OCI-LY1 (cell line): ENCODE measurements at regions not wholly inside any gene's neighbourhood (a gene's known extent, or its start where the extent isn't known, plus 50 kb on each side); places are given as distances from the start of the nearest gene placed in this dataset.

ENCODE experiments used
- H2AFZ ChIP-seq: fragments of 200-600 bp; sonication (generic), shearing (Covaris generic); 2 replicates; pipeline ENCODE4 v1.6.0; 2014; ENCODE audit warnings: antibody characterized with exemption, mild to moderate bottlenecking, low read length
- H3F3A ChIP-seq: fragments of 200-600 bp; sonication (generic), shearing (Covaris generic); 2 replicates; pipeline ENCODE4 v1.6.0; 2014; ENCODE audit warnings: mild to moderate bottlenecking, antibody characterized with exemption, low read length, moderate library complexity; ENCODE audit not compliant: insufficient read depth
- H3K27ac ChIP-seq: fragments of 200-600 bp; sonication (generic); 2 replicates; pipeline ENCODE4 v1.5.1; 2014; ENCODE audit warnings: low read length, mixed run types, mild to moderate bottlenecking, low read depth; ENCODE audit not compliant: poor library complexity, severe bottlenecking
- H3K27me3 ChIP-seq: fragments of 200-600 bp; sonication (generic); 2 replicates; pipeline ENCODE4 v1.6.0; 2014; ENCODE audit warnings: antibody characterized with exemption, mild to moderate bottlenecking, low read length, moderate library complexity; ENCODE audit not compliant: insufficient read depth
- H3K36me3 ChIP-seq: fragments of 200-600 bp; sonication (generic); 2 replicates; pipeline ENCODE4 v1.6.1; 2014; ENCODE audit warnings: mild to moderate bottlenecking, antibody characterized with exemption, low read length, moderate library complexity, mixed read lengths; ENCODE audit not compliant: insufficient read depth
- H3K4me1 ChIP-seq: fragments of 200-600 bp; sonication (generic); 2 replicates; pipeline ENCODE4 v1.5.1; 2014; ENCODE audit warnings: mild to moderate bottlenecking, low read length, moderate library complexity; ENCODE audit not compliant: insufficient read depth, severe bottlenecking
- H3K4me2 ChIP-seq: fragments of 200-600 bp; sonication (generic), shearing (Covaris generic); 2 replicates; pipeline ENCODE4 v1.6.1; 2014; ENCODE audit warnings: low read length
- H3K4me3 ChIP-seq: fragments of 200-600 bp; sonication (generic); 2 replicates; pipeline ENCODE4 v1.5.1; 2014; ENCODE audit warnings: low read length, low read depth, mild to moderate bottlenecking, mixed read lengths; ENCODE audit not compliant: poor library complexity, severe bottlenecking
- H3K79me2 ChIP-seq: fragments of 200-600 bp; shearing (Covaris generic); 2 replicates; pipeline ENCODE4 v1.6.1; 2016; ENCODE audit warnings: mixed run types, low read length, mixed read lengths; ENCODE audit not compliant: insufficient read depth
- H3K9ac ChIP-seq: fragments of 200-600 bp; sonication (generic), shearing (Covaris generic); 2 replicates; pipeline ENCODE4 v1.6.1; 2014; ENCODE audit warnings: mild to moderate bottlenecking, low read length, mixed read lengths
- H3K9me2 ChIP-seq: fragments of 200-600 bp; sonication (generic), shearing (Covaris generic); 2 replicates; pipeline ENCODE4 v1.6.1; 2014; ENCODE audit warnings: low read depth, mild to moderate bottlenecking, low read length, mixed read lengths
- H3K9me3 ChIP-seq: fragments of 200-600 bp; shearing (Covaris generic); 2 replicates; pipeline ENCODE4 v1.6.1; 2014; ENCODE audit warnings: low read length, mixed read lengths
- H4K20me1 ChIP-seq: fragments of 200-600 bp; sonication (generic), shearing (Covaris generic); 2 replicates; pipeline ENCODE4 v1.6.0; 2016; ENCODE audit warnings: mild to moderate bottlenecking, low read length; ENCODE audit not compliant: insufficient read depth
- CTCF ChIP-seq: fragments of 200-600 bp; sonication (generic), shearing (Covaris generic); IDR thresholded peaks from 2 replicates; pipeline ENCODE4 v1.5.1; 2017; ENCODE audit warnings: mild to moderate bottlenecking, antibody characterized with exemption, low read length, moderate library complexity, mixed read lengths
- EZH2 ChIP-seq: fragments of 200-600 bp; sonication (generic), shearing (Covaris generic); IDR thresholded peaks from 2 replicates; pipeline ENCODE4 v1.8.0; 2017; ENCODE audit warnings: borderline replicate concordance, mixed run types, mild to moderate bottlenecking, antibody characterized with exemption, low read length, moderate library complexity, mixed read lengths

GRCh38 chr20:53782612-53783246 lies 189.1 kb upstream of the ZNF217 start:
- Histone ChIP-seq H3K4me1 (peaks cover 21% of the 10 kb centered on the region), H3K9me3 (peaks cover 3% of the 10 kb centered on the region), H4K20me1 (no peaks in the 10 kb centered on the region), H3K9ac (no peak overlapping the region), H3K27ac (no peak overlapping the region), H3K4me3 (no peak overlapping the region), H3K27me3 (no peaks in the 10 kb centered on the region), H3K9me2 (no peaks in the 10 kb centered on the region), H2AFZ (no peak overlapping the region), H3K36me3 (no peaks in the 10 kb centered on the region), H3K79me2 (no peaks in the 10 kb centered on the region), H3F3A (no peaks in the 10 kb centered on the region), H3K4me2 (no peak overlapping the region)
- TF ChIP-seq CTCF = no peak
- no peak for TF ChIP-seq EZH2

GRCh38 chr20:53779822-53780221 lies 186.2 kb upstream of the ZNF217 start:
- H4K20me1 ChIP-seq = no peaks in the 10 kb centered on the region
- no peak for TF ChIP-seq CTCF
- no peak for TF ChIP-seq EZH2
- no peaks in the 10 kb centered on the region for H3K79me2 ChIP-seq
- H3K9ac ChIP-seq = no peak overlapping the region
- H3K36me3 ChIP-seq = no peaks in the 10 kb centered on the region
- H2AFZ ChIP-seq = peak overlapping the region; percentile 28; the same call in 1 of the 2 replicates
- no peaks in the 10 kb centered on the region for H3F3A ChIP-seq
- no peak overlapping the region for H3K4me3 ChIP-seq
- no peaks in the 10 kb centered on the region for H3K27me3 ChIP-seq
- no peak overlapping the region for H3K4me2 ChIP-seq
- no peak overlapping the region for H3K27ac ChIP-seq
- H3K9me2 ChIP-seq = no peaks in the 10 kb centered on the region
- no peaks in the 10 kb centered on the region for H3K4me1 ChIP-seq
- peaks cover 3% of the 10 kb centered on the region for H3K9me3 ChIP-seq

- no peaks in the 10 kb centered on the region for H3K36me3 ChIP-seq
- TF ChIP-seq CTCF (no peak), EZH2 (no peak)
- no peak overlapping the region for H3K9ac ChIP-seq
- H3F3A ChIP-seq = no peaks in the 10 kb centered on the region
- H3K9me2 ChIP-seq = no peaks in the 10 kb centered on the region
- H3K27me3 ChIP-seq = no peaks in the 10 kb centered on the region
- no peaks in the 10 kb centered on the region for H4K20me1 ChIP-seq
- H3K27ac ChIP-seq = no peak overlapping the region
- H3K9me3 ChIP-seq = peaks cover under 1% of the 10 kb centered on the region
- no peaks in the 10 kb centered on the region for H3K79me2 ChIP-seq
- H3K4me3 ChIP-seq = no peak overlapping the region
- no peak overlapping the region for H2AFZ ChIP-seq
- H3K4me1 ChIP-seq = no peaks in the 10 kb centered on the region
- no peak overlapping the region for H3K4me2 ChIP-seq
Observed at GRCh38 chr20:53778736-53779135, 185.1 kb upstream of the ZNF217 start.
